SK-N-SH (cell line): ENCODE measurements at regions not wholly inside any gene's neighbourhood (a gene's known extent, or its start where the extent isn't known, plus 50 kb on each side); places are given as distances from the start of the nearest gene placed in this dataset.

Experiments
- CTCF ChIA-PET: fragments of 300-600, 350-600 bp; formaldehyde crosslinking; extraction: SDS; loops from one replicate; lab custom pipeline; 2021; lab: Yijun Ruan, JAX
- POLR2A ChIA-PET: fragments of 350-600 bp; sonication (Branson Sonifier 250); formaldehyde crosslinking; extraction: SDS; loops from one replicate; lab custom pipeline; 2020; ENCODE audit warnings: antibody characterized with exemption, inconsistent platforms; lab: Yijun Ruan, JAX
- DNase-seq: peaks from one replicate; pipeline ENCODE4 v3.0.0; 2012
- H2AFZ ChIP-seq: fragments of 200-600 bp; sonication (generic); 2 replicates; pipeline ENCODE4 v1.8.1; 2016; ENCODE audit warnings: antibody characterized with exemption, mild to moderate bottlenecking, low read depth
- H3F3A ChIP-seq: fragments of 200-600 bp; sonication (generic); replicated peaks from 2 replicates; pipeline ENCODE3; 2016; ENCODE audit warnings: antibody characterized with exemption, mild to moderate bottlenecking; ENCODE audit not compliant: insufficient read depth
- H3K27ac ChIP-seq, 2 experiments: fragments of 200-500 bp in 1 of 2; fragments of 200-600 bp in 1 of 2; sonication (Bioruptor generic) in 1 of 2; sonication (generic), shearing (Covaris generic) in 1 of 2; 2 replicates each; pipeline versions ENCODE4 v1.5.1 to v1.6.1; 2014 to 2016; ENCODE audit warnings: low read depth in 2 of 2, inconsistent platforms in 1 of 2, low read length in 1 of 2, mild to moderate bottlenecking in 1 of 2, mixed read lengths in 1 of 2
- H3K27me3 ChIP-seq: fragments of 200-600 bp; sonication (generic), shearing (Covaris generic); 2 replicates; pipeline ENCODE4 v1.6.1; 2016; ENCODE audit warnings: mixed run types; ENCODE audit not compliant: insufficient read depth
- H3K36me3 ChIP-seq, 2 experiments: fragments of 200-500 bp in 1 of 2; fragments of 200-600 bp in 1 of 2; sonication (Bioruptor generic) in 1 of 2; sonication (generic) in 1 of 2; replicated peaks in 1 of 2; 2 replicates each; pipeline versions ENCODE3 to v1.5.1; 2014 to 2016; ENCODE audit warnings: low read length in 1 of 2, mild to moderate bottlenecking in 1 of 2; ENCODE audit not compliant: insufficient read depth in 2 of 2, control insufficient read depth in 1 of 2
- H3K4me1 ChIP-seq, 2 experiments: fragments of 200-500 bp in 1 of 2; fragments of 200-600 bp in 1 of 2; sonication (Bioruptor generic) in 1 of 2; sonication (generic), shearing (Covaris generic) in 1 of 2; 2 replicates each; pipeline versions ENCODE4 v1.5.1 to v1.6.1; 2014 to 2016; ENCODE audit warnings: low read depth in 1 of 2, low read length in 1 of 2, mixed run types in 1 of 2; ENCODE audit not compliant: insufficient read depth in 2 of 2, control insufficient read depth in 1 of 2
- H3K4me2 ChIP-seq: fragments of 200-600 bp; sonication (generic), shearing (Covaris generic); 2 replicates; pipeline ENCODE4 v1.6.1; 2017; ENCODE audit warnings: mixed run types
- H3K4me3 ChIP-seq, 2 experiments: fragments of 200-500 bp in 1 of 2; fragments of 200-600 bp in 1 of 2; sonication (Bioruptor generic) in 1 of 2; sonication (generic), shearing (Covaris generic) in 1 of 2; 2 replicates each; pipeline versions ENCODE4 v1.5.1 to v1.8.1; 2014 to 2016; ENCODE audit warnings: low read depth in 2 of 2, inconsistent platforms in 1 of 2, low read length in 1 of 2, mild to moderate bottlenecking in 1 of 2, mixed read lengths in 1 of 2, moderate library complexity in 1 of 2
- H3K79me2 ChIP-seq: fragments of 200-600 bp; sonication (generic); 2 replicates; pipeline ENCODE4 v1.8.1; 2017; ENCODE audit warnings: mild to moderate bottlenecking; ENCODE audit not compliant: insufficient read depth
- H3K9ac ChIP-seq: fragments of 200-600 bp; sonication (generic); 2 replicates; pipeline ENCODE4 v1.6.1; 2017; ENCODE audit warnings: mixed run types
- H3K9me2 ChIP-seq: fragments of 200-600 bp; sonication (generic); 2 replicates; pipeline ENCODE4 v1.6.1; 2017; ENCODE audit warnings: mixed run types
- H3K9me3 ChIP-seq: fragments of 200-600 bp; sonication (generic); 2 replicates; pipeline ENCODE4 v1.6.1; 2017; ENCODE audit warnings: mixed run types, mild to moderate bottlenecking, moderate library complexity
- H4K20me1 ChIP-seq: fragments of 200-600 bp; sonication (generic); 2 replicates; pipeline ENCODE4 v1.6.1; 2017; ENCODE audit warnings: mild to moderate bottlenecking, mixed run types; ENCODE audit not compliant: insufficient read depth
- CHD2 ChIP-seq: fragments of 150-350 bp; IDR thresholded peaks from 2 replicates; pipeline ENCODE4 v1.6.1; 2018; ENCODE audit warnings: low read length; ENCODE audit not compliant: partially characterized antibody
- ELF1 ChIP-seq: IDR thresholded peaks from 2 replicates; pipeline ENCODE4 v1.4.0; 2012
- FOXJ3 ChIP-seq: sonication (generic); formaldehyde crosslinking; IDR thresholded peaks from 2 replicates; pipeline ENCODE4 v1.5.1; 2020; ENCODE audit warnings: mild to moderate bottlenecking, missing genetic modification reagents
- GABPA ChIP-seq: IDR thresholded peaks from 2 replicates; pipeline ENCODE4 v1.4.0; 2012; ENCODE audit warnings: low read depth, mild to moderate bottlenecking
- GATA2 ChIP-seq: sonication (generic); formaldehyde crosslinking; IDR thresholded peaks from 2 replicates; pipeline ENCODE4 v1.5.0; 2020; ENCODE audit warnings: mild to moderate bottlenecking, missing genetic modification reagents
- NFIC ChIP-seq: IDR thresholded peaks from 2 replicates; pipeline ENCODE4 v1.4.0; 2012; ENCODE audit warnings: borderline replicate concordance
- POLR2AphosphoS5 ChIP-seq: IDR thresholded peaks from 2 replicates; pipeline ENCODE4 v1.6.1; 2012; ENCODE audit warnings: low read depth, low read length
- RAD21 ChIP-seq: IDR thresholded peaks from 2 replicates; pipeline ENCODE4 v1.6.1; 2012; ENCODE audit warnings: mild to moderate bottlenecking, low read length
- SIN3A ChIP-seq: IDR thresholded peaks from 2 replicates; pipeline ENCODE4 v1.6.1; 2012; ENCODE audit warnings: low read depth, mild to moderate bottlenecking, low read length, moderate library complexity, borderline replicate concordance
- TAF1 ChIP-seq: IDR thresholded peaks from 2 replicates; pipeline ENCODE4 v1.6.1; 2012; ENCODE audit warnings: low read depth, mild to moderate bottlenecking, low read length, moderate library complexity, borderline replicate concordance
- TCF12 ChIP-seq: IDR thresholded peaks from 2 replicates; pipeline ENCODE4 v1.4.0; 2012
- TEAD4 ChIP-seq: IDR thresholded peaks from 2 replicates; pipeline ENCODE4 v1.4.0; 2012; ENCODE audit warnings: mild to moderate bottlenecking, borderline replicate concordance; ENCODE audit not compliant: insufficient read depth
- YY1 ChIP-seq: IDR thresholded peaks from 2 replicates; pipeline ENCODE4 v1.4.0; 2012; ENCODE audit warnings: low read depth, mild to moderate bottlenecking
- WGBS: methylation state at CpG from one replicate; pipeline ENCODE4 v1.1.6; 2017; ENCODE audit warnings: low lambda C conversion rate; 5-methylcytosine and 5-hydroxymethylcytosine counted together
- TF ChIP-seq, protein P1 (sequence below): fragments of 200-600 bp; sonication (generic); IDR thresholded peaks from 2 replicates; pipeline ENCODE4 v1.6.1; 2017; ENCODE audit warnings: antibody characterized with exemption, mild to moderate bottlenecking, moderate library complexity
- TF ChIP-seq, protein P2 (sequence below): fragments of 150-350 bp; IDR thresholded peaks from 2 replicates; pipeline ENCODE4 v1.6.1; 2017; ENCODE audit warnings: antibody characterized with exemption, low read length, low read depth, borderline replicate concordance
- TF ChIP-seq, protein P3 (sequence below): IDR thresholded peaks from 2 replicates; pipeline ENCODE4 v1.4.0; 2012; ENCODE audit warnings: low read depth, borderline replicate concordance
- TF ChIP-seq, protein P4 (sequence below): IDR thresholded peaks from 2 replicates; pipeline ENCODE4; 2012

DNA sequence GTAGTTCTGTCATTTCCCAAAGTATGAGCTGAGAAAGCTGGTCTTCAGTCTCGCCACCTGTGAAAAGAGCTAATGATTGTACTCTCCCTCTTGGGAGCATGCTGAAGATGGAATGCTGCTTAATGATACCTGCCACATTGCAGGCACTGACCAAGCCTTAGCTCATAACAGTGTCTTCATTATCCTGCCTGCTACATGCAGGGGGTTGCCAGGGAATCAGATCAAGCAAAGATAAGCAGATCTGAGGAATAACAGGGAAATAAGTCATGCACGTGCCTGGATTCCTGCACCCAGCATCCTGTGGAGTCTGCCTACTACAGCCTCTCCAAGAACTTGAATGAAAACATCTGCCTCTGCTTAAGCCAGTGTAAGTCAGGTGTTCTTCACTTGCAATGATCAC is 667.3 kb downstream of the NPHP4 start:
- Histone ChIP-seq H4K20me1 (no peaks in the 10 kb centered on the region), H3K9me3 (no peaks in the 10 kb centered on the region), H2AFZ (no peak overlapping the region), H3K79me2 (no peaks in the 10 kb centered on the region), H3K4me1 (peaks cover 0 to 6% of the 10 kb centered on the region in 2 experiments; a peak in 1 of 4 replicates), H3K27ac (no peak overlapping the region), H3K27me3 (no peaks in the 10 kb centered on the region), H3K4me2 (no peak overlapping the region), H3K36me3 (no peaks in the 10 kb centered on the region), H3F3A (no peaks in the 10 kb centered on the region), H3K9me2 (no peaks in the 10 kb centered on the region), H3K4me3 (no peak overlapping the region), H3K9ac (no peak overlapping the region)
- ChIA-PET CTCF (interaction anchor here (1.3 kb wide), 1 partner anchor 39 kb away, joined by 5 read pairs; no protein-coding TSS in a partner anchor), POLR2A (no interaction called here)
- TF ChIP-seq GATA2 (CRISPR knock-in tag): peak; percentile 54
- TF ChIP-seq GABPA: no peak
- DNase-seq: no peak
- WGBS: 8% methylated on average over 2 of the region's 2 CpGs

DNA sequence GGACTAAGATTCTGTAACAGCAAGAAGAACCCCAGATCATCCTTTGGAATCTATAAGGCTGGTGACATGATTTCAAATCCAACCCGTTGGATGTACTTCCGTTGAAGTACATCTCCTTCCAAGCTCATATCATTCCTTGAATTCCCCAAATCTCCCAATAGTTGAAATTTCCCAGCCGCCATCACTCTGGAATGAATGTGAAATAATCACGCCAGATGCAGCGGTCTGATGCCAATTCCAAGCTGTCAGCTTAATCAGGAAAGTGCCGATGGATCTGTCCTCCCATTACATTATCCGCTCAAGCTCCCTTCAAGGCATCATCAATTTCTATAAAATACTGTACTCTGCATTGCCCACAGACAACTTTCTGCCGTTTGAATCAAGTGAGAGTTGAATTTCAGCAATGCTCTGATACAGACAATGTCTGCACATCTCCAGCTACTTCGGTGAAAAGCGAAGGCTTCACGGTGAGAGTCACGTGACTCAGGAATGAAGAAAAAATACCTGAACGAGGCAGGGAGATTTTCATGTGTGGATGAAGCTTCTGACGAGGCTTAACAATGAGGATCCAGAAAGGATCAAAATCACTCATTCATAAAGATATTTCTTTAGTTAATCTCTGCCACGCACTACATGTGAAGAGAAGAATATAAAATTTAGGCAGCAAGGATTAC is 663.9 kb downstream of the AJAP1 start:
- POLR2A ChIA-PET: interaction anchor here (0.7 kb wide), 1 partner anchor 220 kb away, joined by 3 read pairs; no protein-coding TSS in a partner anchor
- WGBS: 36% methylated on average over 15 of the region's 15 CpGs
- TF ChIP-seq YY1 (no peak), FOXJ3 (CRISPR knock-in tag) (no peak), NFIC (no peak), GATA2 (CRISPR knock-in tag) (no peak), TEAD4 (no peak), SIN3A (no peak), CHD2 (no peak), TCF12 (no peak), TAF1 (no peak), RAD21 (no peak), POLR2AphosphoS5 (no peak), ELF1 (no peak)
- TF ChIP-seq, protein P1, sequence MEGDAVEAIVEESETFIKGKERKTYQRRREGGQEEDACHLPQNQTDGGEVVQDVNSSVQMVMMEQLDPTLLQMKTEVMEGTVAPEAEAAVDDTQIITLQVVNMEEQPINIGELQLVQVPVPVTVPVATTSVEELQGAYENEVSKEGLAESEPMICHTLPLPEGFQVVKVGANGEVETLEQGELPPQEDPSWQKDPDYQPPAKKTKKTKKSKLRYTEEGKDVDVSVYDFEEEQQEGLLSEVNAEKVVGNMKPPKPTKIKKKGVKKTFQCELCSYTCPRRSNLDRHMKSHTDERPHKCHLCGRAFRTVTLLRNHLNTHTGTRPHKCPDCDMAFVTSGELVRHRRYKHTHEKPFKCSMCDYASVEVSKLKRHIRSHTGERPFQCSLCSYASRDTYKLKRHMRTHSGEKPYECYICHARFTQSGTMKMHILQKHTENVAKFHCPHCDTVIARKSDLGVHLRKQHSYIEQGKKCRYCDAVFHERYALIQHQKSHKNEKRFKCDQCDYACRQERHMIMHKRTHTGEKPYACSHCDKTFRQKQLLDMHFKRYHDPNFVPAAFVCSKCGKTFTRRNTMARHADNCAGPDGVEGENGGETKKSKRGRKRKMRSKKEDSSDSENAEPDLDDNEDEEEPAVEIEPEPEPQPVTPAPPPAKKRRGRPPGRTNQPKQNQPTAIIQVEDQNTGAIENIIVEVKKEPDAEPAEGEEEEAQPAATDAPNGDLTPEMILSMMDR: no peak
- TF ChIP-seq, protein P2, sequence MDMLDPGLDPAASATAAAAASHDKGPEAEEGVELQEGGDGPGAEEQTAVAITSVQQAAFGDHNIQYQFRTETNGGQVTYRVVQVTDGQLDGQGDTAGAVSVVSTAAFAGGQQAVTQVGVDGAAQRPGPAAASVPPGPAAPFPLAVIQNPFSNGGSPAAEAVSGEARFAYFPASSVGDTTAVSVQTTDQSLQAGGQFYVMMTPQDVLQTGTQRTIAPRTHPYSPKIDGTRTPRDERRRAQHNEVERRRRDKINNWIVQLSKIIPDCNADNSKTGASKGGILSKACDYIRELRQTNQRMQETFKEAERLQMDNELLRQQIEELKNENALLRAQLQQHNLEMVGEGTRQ: no peak
- TF ChIP-seq, protein P3, sequence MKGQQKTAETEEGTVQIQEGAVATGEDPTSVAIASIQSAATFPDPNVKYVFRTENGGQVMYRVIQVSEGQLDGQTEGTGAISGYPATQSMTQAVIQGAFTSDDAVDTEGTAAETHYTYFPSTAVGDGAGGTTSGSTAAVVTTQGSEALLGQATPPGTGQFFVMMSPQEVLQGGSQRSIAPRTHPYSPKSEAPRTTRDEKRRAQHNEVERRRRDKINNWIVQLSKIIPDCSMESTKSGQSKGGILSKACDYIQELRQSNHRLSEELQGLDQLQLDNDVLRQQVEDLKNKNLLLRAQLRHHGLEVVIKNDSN: no peak
- TF ChIP-seq, protein P4, sequence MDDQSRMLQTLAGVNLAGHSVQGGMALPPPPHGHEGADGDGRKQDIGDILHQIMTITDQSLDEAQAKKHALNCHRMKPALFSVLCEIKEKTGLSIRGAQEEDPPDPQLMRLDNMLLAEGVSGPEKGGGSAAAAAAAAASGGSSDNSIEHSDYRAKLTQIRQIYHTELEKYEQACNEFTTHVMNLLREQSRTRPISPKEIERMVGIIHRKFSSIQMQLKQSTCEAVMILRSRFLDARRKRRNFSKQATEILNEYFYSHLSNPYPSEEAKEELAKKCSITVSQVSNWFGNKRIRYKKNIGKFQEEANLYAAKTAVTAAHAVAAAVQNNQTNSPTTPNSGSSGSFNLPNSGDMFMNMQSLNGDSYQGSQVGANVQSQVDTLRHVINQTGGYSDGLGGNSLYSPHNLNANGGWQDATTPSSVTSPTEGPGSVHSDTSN: no peak

More for the DNA sequence above, 663.9 kb downstream of the AJAP1 start:
- no peaks in the 10 kb centered on the region for H3K36me3 ChIP-seq
- H3K4me3 ChIP-seq: no peak overlapping the region
- H3K9me2 ChIP-seq: no peaks in the 10 kb centered on the region
- H3K27ac ChIP-seq: no peak overlapping the region
- H3F3A ChIP-seq: no peaks in the 10 kb centered on the region
- H3K9me3 ChIP-seq: no peaks in the 10 kb centered on the region
- H3K27me3 ChIP-seq: no peaks in the 10 kb centered on the region
- H3K4me2 ChIP-seq: no peak overlapping the region
- H3K79me2 ChIP-seq: no peaks in the 10 kb centered on the region
- DNase-seq: no peak
- CTCF ChIA-PET: interaction anchor here (0.8 to 1.0 kb wide), 2 partner anchors 21 to 31 kb away, joined by 4 read pairs; no protein-coding TSS in a partner anchor
- no peaks in the 10 kb centered on the region for H4K20me1 ChIP-seq
- H3K4me1 ChIP-seq: peaks cover 0 to 6% of the 10 kb centered on the region in 2 experiments; a peak in 1 of 4 replicates
- H3K9ac ChIP-seq: no peak overlapping the region
- H2AFZ ChIP-seq: no peak overlapping the region
